HG03571 (cell line): ENCODE measurements at regions not wholly inside any gene's neighbourhood (a gene's known extent, or its start where the extent isn't known, plus 50 kb on each side); places are given as distances from the start of the nearest gene placed in this dataset.
"Not testable (repeated sequence)": the region's sequence is repeated elsewhere in the genome, so short reads cannot be mapped to it uniquely, and the experiment has no call there.

ENCODE experiments used
- ATAC-seq: cut with Tn5 transposase; IDR thresholded peaks from one replicate; pipeline ENCODE4 v1.9.1; 2021; ENCODE audit not compliant: unreplicated experiment

DNA sequence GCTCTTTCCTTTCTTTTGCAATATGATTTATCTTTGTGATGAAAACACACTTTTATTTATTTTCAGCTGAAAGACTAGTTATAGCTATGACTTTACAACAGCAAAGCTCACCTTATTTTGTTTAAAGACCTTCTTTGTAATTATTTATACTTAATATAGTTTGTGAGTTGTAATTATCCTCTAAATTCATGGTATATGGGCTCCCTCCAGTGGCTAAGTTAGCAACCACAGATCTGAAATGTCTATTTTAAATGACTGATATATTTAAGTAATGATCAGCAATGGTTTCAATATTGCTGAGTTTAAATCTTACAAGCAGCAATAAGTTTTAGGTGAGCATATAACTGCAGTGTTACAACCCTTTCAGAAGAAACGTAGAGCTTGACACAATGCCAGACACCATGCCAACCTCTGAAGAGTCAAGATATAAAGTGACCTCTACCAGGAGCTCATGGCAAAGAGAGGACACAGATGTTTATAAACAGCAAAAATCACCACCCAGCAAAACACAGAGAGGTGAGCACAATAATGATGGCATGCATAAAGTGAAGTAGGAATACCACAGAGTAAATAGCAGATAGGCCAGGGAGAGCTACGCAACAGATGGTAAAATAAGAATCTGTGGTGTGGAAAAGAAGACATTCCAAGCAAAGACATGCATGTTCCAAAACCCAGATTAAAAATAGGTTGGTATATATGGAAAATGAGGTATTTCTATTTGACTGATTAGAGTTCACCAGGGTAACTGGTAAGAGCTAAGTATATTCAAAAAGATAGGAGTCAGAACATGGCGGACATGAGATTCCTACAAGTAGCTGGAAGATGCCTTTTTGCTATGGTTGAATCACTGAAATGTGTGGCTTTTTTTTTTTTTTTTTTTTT is 143.7 kb upstream of the ZNF385D start:
- ATAC-seq = no peak

DNA sequence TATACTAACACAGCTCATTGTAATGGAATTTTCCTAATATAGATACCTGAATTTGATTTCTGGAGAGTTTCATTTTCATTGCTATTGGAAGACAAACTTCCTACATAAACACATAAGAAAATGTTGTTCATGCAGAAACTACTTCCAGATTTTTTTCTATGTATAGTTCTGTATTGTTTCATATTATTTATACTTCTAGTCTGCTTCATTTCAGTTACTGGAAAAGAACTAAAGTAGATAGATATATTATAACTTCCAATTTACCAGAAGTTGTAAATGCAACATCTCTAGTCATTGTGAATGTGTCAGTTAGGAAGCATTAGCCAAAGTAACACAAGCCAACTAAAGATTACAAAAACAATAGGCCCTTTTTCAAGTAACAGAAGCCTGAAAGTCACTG is 147.3 kb upstream of the ZNF385D start:
- ATAC-seq = no peak

DNA sequence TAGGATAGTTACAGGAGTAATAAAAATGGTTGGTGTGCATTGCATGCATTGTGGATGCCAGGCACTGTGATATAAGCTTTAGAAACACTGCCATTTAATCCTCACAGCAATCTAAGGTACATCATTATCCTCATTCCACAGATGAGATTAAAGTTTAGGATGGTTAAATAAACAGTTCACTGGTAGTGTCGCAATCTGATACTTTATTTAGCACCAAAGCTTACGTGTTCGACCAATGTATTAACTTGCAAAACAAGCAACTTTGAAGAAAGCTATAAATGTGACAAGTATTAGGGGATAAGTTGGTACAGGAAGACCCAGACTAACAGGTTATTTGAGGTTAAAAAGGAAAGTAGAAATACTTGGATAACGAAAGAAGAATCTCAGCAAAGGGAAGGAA is 150.5 kb upstream of the ZNF385D start:
- no peak for ATAC-seq

DNA sequence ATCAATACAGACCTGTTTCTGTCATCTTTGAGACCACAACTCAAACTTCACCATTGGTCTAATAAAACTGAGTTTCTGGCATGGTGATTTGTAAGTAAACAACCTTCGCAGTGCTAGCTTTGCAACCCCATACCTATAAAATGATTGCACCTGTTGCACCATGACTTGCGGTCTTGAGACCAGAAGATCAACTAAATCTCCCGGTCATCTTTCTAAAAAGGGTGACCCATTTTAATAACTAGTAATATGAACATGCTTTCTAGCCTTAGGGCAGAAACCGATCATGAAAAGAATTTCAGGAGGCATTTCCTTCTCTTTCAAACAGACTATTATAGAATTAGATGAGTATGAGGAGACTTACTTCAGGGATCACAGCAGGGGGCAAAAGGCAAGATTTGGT is 151.9 kb upstream of the ZNF385D start:
- no peak for ATAC-seq

DNA sequence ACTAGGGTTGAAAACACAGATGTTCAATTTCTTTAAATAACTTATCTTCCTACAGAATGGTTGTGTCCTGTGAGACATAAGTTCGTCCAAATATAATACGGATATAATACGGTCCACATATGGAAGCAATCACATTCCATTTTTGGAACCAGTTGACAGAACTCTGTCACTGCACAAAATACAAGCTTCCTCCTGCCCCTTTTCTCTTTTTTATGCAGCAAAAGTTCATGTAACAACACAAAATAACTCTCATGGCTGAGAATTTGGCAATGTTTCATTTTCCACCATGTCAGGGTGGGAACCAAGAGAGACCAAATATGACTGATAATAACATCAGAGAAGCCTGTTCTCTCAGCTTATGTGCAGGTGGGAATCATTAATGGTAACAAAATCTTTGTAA is 158.1 kb upstream of the ZNF385D start:
- no peak for ATAC-seq

DNA sequence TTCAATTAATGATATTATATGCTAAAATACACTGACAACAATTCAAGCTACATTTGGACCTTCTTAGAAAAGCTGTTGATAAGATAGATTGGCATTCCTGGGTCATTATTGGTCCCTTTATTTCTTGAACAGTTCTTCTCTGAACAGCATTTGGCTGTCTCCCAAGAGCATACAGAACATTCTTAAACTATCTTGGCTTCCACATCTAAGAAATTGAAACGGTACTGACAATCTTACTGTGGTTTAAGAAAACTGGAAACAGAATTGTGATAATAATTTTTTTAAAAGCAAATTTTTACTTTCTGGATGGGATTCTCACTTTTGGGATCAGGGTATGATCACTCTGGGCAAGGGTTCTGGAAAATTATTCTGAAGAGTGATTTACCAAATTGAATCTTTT is 161.7 kb upstream of the ZNF385D start:
- ATAC-seq = no peak

DNA sequence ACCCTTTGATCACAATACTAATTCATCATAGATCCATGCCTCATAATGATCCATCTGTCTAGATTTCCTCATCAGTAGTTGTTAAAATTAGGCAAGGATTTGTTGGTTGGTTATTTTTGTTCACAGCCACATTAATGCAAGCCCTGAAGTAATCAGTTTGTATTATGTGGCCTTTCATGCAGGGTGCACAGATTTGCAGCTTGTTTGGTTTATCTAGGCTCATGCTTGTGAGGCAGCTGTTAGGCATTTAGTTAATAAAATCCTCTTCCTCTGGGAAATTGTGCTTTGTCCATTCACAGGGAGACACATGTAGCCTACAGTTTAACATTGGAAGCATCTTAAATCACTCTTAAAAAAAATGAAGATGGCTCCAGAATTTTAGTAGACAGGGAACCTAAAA is 162.8 kb upstream of the ZNF385D start:
- ATAC-seq = no peak

DNA sequence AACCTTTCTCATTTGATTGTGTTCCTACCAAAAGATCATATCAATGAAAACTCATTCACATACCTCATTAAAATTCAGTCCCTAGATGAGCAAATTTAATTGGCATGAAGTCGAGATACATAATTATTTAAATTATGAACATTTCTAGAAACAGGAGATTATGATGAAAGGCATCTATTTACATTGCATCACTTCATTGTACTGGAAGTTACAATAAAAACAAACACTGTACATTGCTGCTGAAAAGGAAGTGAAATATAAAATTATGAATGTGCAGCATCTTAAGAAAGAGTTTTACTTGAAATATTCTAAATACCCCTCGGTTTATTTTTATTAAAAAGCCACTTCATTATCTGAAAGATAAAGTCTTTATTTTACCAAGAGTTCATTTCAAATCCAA is 163.4 kb upstream of the ZNF385D start:
- no peak for ATAC-seq

DNA sequence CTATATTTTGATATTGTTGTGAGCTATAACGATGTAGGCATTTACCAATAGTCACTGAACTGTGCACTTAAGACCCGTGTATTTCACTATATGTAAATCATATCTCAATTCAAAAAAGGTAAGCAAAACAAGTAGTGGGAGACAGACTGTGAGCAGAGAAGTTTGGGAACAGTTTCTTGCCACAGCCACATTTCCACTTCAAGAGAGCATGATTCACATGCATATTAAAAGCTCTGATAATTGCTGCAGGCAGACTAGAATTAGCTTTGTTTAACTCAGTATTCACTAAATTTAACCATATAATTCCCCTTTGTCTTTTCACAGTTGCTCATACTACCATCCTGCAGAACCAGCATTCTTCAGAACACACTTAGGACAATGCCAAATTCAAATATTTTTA is 168.4 kb upstream of the ZNF385D start:
- ATAC-seq = no peak

DNA sequence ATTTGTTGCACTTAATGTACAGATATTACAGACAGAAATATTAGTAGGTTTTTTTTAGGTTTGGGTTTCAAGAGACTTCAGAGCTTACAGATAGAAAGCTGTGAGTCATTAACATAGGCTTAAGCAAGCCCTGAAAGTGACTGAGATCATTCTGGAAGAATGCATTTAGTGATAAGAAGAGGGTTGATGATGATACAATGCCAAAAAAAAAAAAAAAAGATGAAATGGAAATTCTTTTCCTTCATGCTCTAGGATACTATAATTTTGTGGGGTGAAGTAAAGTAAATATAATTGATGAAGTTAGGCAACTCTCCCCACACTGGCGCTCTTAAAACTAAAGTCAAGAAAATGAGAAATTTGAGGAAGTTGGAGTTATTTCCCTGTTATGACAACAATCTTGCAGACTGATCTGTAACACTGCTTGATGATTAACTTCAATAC is 169.4 kb upstream of the ZNF385D start:
- ATAC-seq = no peak

DNA sequence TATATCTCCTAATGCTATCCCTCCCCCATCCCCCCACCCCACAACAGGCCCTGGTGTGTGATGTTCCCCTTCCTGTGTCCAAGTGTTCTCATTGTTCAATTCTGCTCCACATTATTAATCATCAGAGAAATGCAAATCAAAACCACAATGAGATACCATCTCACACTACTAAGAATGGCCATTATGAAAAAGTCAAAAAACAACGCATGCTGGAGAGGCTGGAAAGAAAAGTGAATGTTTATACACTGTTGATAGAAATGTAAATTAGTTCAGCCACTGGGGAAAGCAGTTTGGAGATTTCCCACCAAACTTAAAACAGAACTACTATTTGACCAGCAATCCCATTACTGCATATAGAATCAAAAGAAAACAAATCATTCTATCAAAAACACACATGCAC is 172.1 kb upstream of the ZNF385D start:
- ATAC-seq = not testable (repeated sequence)

DNA sequence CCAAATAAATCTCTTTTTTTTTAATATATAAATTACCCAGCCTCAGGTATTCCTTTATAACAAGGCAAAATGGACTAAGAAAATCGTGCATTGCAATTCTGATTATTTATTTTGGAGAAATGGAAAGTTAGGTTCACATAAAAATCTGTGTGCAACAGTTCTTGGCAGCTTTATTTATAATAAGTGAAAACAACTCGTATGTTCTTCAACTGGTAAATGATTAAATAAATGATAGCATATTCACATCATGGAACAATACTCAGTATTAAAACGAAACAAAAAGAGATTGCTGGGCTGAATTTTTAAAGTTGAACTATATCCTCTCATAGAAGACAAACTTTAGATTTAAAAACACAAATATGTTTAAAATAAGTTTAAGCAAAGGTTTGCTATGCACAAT is 176.3 kb upstream of the ZNF385D start:
- no peak for ATAC-seq

DNA sequence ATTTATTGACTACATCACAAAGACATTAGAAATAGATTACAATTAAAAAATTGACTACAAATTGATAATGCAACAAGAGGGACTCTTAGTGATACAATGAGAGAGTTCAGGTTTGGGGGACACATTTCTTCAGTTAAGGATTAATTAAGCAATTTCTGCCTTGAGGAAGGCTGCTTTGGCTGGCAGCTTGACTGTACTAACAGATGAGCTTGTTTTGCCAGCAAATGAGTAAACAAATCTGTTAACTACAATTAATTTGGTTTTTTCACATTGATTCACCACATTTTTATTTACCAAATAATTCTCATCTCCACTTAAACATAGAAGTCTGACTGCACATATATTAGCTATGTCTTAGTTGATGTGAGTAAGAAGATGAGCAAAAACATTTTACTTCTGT is 183.6 kb upstream of the ZNF385D start:
- ATAC-seq = no peak

DNA sequence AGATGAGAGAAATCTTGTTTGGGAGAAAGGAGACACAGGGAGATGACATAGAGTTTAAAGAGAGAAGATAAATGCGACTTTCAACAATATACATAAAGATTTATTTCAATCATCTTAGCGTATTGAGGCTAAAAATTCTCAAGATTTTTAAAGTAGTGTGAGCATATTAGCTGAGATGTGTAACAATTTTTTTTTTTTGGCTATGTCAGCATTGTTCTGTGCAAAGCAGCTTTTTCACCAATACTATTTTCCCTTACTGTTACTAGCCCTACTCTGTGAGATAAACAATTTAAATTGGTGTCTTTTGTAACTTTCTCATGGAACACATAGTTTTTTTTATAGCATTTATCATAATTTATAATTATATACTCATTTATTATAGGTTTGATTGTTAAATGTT is 185.2 kb upstream of the ZNF385D start:
- no peak for ATAC-seq

DNA sequence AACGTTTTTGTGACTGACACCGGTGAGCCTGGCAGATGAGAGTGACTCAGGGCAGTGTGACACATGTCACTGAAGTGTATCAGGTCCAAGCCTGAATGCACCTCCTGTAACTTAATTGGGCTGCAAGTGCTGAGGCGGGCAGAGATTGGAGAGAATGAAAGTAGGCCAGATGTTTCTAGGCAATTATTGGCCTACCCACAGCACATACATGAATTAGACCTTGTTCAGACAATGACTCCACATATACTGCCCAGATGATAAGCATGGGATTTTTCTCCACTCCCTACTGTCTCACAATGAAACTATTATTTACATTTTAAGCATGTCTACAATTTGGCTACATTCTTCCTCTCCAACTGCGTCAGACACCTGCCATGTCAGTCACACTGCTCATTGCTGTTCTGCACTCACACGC is 187.3 kb upstream of the ZNF385D start:
- ATAC-seq = no peak

DNA sequence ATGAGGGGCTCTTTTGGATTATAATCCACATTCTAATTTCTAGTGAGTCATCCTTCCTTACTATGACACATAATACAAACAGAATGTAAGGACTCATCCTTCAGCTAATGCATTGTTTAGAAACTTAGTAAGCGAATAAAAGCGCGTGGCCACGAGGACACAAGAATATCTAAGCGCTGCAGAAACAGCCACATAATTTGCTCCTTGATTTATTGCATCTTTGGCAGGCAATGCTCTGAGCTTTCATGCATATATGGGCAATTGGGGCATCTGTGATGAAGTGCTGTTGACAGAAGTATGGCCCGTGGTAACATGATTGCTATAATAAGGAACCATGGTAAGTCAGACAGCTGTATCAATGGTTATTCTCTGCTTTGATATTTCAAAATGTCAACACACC is 191.3 kb upstream of the ZNF385D start:
- no peak for ATAC-seq

DNA sequence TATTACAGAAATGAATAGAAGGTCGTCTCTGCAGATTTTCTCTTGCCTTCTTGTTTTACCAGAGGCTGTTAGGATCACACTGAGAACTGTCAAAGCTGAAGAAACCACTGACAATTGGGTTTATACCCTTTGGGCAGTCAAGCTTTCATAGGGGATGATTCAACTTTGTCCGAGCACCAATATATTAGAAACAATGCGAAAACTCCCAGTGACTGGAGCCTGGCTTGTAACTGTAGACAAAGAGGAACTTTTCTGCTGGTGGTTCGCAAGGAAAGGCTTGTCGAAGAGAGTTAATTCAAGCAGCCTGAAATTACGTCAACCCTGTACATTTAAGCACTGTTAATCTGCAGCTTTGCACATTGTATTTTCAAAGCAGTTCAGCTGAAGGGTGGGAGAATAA is 193.2 kb upstream of the ZNF385D start:
- no peak for ATAC-seq

DNA sequence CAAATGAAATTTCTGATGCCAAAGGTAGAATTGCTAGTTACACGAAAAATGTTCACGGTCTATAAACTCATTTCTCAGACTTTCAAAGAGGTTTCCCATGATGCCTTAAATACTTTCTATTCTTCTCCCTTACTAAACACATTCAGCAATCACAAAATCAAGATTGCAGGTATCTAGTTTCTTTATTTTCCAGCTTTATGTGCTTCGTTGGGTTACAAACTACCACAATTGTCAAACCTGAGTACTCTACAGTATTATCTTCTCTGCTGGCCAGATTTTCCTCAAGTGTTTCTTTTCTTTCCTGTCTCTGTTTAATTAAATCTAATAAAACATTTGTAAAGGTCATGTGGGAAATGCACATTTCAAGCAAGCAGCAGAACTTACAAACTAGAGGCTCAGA is 201.8 kb upstream of the ZNF385D start:
- no peak for ATAC-seq

DNA sequence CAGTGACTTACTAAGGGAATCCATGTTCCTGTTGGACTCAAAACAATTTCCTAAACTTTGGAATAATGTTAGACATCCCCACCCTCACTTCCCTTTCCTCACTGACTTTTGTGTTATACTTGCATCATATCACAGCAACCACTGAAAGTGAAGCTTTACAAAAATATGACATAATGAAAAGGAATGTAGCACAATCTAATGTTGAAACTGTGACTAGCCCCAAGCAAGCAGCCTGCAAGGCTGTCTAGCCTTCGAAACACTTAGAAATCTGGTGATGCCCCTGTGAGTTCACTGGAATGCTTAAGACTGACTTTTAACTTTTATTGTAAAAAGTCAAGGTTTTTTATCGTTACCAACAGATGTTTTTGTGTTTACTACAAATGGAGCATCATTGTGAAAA is 203.7 kb upstream of the ZNF385D start:
- no peak for ATAC-seq

DNA sequence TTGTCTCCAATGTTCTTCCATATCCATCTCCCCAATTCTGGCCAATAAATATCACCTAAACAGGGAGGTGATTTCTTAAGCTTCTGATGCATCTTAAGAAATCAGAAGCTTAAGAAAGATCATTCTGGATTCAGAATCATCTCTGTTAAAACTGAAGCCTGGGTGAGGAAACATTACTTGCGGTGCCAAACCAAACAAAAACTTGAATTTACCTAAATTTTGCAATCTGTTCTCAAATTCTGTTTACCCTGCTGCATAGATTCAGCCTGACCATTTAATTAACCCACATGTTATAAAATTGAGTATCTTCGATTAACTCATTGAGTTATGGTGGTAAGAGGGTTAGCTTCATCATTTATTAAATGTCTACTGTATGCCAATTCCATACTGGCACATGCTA is 204.4 kb upstream of the ZNF385D start:
- ATAC-seq = no peak

DNA sequence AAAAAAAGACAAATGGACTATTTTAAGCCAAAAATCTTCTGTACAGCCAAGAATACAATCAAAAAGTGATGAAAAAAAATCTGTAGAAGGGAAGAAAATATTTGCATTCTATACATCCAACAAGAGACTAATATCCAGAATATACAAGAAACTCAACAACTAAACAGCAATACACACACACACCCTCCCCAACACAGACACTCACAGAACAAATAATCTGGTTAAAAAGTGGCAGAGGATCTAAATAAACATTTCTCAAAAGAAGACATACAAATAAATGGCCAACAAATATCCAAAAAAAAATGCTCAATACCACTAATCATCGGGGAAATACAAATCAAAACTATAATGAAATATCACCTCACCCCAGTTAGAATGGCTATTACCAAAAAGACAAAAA is 209.0 kb upstream of the ZNF385D start:
- ATAC-seq = no peak

DNA sequence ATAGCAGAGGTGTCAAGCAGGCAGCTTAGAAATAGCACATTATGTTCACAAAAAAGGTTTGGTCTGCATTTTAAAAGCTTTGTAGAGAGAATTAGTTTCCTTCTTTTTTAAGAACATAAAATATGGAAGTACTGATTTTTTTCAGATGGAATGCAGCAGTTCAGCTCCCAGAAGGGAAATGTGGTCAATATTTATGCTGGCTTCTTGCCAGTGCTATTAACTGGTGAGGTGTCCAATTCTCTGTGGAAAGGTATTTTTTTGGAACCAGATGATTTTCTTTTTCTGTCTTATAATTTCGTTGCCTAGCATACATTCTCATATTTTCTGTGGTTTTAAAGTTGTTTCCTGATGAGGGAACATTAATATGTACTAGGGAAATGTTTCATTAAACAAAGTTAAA is 211.4 kb upstream of the ZNF385D start:
- no peak for ATAC-seq

DNA sequence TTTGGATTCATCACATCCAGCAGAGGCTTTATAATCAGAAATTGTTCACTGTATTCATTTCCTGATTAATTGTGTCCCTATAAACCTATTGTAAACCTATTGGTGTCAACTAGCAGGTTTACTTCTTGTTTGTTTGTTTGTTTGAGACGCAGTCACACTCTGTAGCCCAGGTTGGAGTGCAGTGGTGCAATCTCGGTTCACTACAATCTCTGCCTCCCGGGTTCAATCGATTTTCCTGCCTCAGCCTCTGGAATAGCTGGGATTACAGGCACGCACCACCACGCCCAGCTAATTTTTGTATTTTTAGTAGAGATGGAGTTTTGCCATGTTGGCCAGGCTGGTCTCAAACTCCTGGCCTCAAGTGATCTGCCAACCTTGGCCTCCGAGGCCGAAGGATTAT is 215.4 kb upstream of the ZNF385D start:
- ATAC-seq = not testable (repeated sequence)
